GM18517 (cell line): ENCODE measurements at regions not wholly inside any gene's neighbourhood (a gene's known extent, or its start where the extent isn't known, plus 50 kb on each side); places are given as distances from the start of the nearest gene placed in this dataset.

Experiments
- ATAC-seq: cut with Tn5 transposase; IDR thresholded peaks from one replicate; pipeline ENCODE4 v1.9.1; 2021; ENCODE audit warnings: mild to moderate bottlenecking, moderate library complexity; ENCODE audit not compliant: unreplicated experiment

DNA sequence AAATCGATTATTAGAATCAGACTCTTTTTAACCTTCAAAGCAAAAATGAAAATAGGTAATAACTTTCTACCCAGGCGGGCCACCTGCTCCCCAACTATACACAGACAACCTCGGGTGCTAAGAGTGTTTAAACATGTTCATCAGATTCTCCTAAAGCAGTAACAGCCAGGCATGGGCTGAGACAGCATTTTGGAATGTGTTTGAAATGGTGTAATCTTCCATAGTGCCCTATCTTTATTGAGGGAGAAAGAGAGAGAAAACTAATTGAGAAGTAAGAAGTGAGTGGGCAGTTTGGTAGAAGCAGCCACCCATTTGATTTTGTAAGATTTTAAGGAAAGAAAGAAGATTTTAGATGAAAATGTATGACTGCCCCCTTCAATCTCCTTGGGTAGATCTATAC is 196.1 kb upstream of the CTAGE1 start:
- no peak for ATAC-seq

- ATAC-seq: no peak
Observed at GRCh38 chr18:22623513-22623912, 205.8 kb upstream of the CTAGE1 start.

DNA sequence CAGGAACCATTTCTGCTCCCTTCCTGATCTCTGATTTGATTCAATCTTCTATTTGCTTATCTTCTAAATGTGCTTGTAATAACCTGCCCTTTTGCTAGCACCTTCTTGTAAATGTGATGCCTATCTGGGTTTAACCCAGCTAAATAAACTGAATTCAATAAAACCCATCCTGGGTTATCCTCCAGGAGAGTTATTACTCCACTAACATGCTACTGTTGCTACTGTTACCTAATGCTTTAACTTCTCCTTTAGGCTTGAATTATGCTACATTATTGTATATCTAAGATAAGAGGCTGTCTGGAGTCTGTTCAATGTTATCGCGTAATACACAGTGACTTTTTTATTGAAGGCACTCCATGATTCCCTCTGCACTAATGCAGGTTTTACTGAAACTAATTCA is 206.5 kb upstream of the CTAGE1 start:
- no peak for ATAC-seq

DNA sequence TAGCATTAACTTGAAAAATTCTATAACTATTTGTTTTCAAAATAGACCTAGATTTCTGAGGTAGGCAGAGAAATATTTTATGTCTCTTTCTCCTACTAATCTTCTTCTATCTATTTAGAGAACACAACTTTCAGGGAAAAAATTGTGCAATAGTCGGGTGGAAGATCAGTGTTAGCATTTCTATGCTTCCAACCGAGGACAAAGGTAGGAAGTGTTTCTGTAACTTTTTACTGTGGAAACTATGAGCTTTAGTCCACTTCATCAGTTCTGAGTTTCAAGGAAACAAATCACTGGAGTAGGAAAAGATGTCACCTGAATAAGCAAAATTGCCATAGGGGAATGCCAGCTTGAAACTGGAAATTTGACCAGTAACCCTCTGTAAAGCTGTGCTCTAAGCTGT is 207.7 kb upstream of the CTAGE1 start:
- ATAC-seq: no peak

GRCh38 chr18:22626771-22627170 is 209.1 kb upstream of the CTAGE1 start:
- ATAC-seq: no peak

DNA sequence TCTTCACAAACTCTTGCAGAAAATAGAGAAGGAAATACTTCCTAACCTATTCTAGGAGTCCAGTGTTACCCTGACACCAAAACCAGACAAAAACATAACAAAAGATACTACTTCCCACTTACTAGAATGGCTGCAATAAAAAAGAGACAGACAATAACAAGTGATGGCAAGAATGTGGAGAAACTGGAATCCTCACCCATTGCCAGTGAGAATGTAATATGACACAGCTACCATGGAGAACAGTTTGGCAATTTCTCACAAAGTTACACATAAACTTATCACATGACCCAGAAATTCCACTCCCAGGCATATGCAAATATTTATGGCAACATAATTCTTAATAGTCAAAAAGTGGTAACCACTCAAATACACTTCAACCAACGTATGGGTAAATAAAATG is 209.8 kb upstream of the CTAGE1 start:
- no peak for ATAC-seq

GRCh38 chr18:22628795-22629510 is 211.2 kb upstream of the CTAGE1 start:
- ATAC-seq: no peak

GRCh38 chr18:22630980-22631379 is 213.3 kb upstream of the CTAGE1 start:
- ATAC-seq: no peak

DNA sequence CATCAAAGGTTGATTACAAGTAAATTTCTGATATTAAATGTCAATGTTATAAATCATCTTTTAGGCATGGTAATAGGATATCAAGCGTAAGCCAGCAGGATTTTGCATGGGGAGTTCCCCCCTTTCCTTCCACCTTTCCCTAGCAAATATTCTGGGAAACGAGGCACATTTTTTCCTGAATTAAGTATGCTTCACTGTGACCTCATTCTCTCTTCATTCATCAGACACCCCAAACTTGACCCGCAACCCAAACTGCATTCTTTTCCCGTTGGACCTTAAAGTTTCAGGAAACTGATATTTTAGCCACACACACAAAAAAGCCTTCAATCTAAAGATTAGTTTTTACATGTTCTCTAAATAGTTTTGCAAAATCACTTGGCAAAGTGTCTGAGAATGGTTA is 214.5 kb upstream of the CTAGE1 start:
- no peak for ATAC-seq

DNA sequence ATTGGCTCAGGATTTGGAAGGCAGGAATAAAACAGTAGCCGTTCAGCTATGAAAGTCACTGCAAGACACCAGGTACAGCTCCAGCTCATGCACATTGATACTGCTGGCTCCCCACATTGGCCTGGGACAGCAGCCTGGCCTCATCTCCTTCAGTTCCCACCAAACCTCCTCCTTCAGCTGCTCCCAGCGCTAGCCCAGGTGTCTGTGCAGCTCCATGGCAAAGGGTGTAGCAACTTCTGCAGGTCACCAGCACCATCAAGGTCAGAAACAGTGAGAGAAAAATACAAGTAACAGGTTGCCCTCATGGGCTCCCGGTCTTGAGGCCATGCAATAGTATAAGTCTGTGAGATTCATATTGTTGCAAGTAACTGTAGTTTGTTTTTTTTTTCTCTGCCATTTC is 216.7 kb upstream of the CTAGE1 start:
- no peak for ATAC-seq

GRCh38 chr18:22637787-22638186 is 220.1 kb upstream of the CTAGE1 start:
- no peak for ATAC-seq

- no peak for ATAC-seq
Observed at GRCh38 chr18:22639026-22639463, 221.3 kb upstream of the CTAGE1 start.

DNA sequence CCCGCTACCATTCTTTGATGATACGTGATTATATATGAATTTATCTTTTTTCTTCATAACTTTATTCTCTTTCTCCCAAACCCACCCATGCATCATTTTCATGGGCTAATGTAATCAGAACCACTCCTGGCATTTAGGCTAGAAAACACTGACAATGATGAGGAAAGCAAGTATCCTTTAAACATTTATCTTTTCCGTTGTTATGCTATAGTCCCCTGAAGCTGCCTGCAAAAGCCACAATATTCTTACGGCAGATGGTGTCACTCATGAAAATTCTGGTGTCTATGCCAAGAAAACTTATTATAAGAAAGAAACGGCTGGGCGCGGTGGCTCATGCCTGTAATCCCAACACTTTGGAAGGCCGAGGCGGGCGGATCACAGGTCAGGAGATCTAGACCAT is 221.8 kb upstream of the CTAGE1 start:
- ATAC-seq: no peak

- ATAC-seq: no peak
Observed at GRCh38 chr18:22640281-22640842, 222.6 kb upstream of the CTAGE1 start.

DNA sequence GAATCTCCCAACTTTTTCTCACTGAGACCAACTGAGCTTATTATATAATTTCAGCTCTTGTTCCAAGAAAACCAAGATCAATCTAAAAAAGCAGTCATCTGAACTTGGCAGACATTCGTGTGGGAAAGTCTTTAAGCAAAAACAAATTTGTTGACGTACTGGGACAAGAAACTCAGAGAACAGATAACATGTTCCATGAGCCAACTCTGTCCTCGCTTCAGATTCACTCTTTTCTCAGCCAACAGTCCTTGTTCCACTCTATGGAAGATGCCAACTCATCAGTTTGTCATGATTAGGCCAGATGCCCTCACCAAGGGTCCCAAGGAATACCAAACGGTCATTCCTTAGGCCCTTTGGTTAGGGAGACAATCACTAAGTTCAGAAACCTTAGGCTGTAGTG is 224.2 kb upstream of the CTAGE1 start:
- ATAC-seq: no peak

- ATAC-seq: no peak
Observed at GRCh38 chr18:22643731-22644130, 226.0 kb upstream of the CTAGE1 start.

DNA sequence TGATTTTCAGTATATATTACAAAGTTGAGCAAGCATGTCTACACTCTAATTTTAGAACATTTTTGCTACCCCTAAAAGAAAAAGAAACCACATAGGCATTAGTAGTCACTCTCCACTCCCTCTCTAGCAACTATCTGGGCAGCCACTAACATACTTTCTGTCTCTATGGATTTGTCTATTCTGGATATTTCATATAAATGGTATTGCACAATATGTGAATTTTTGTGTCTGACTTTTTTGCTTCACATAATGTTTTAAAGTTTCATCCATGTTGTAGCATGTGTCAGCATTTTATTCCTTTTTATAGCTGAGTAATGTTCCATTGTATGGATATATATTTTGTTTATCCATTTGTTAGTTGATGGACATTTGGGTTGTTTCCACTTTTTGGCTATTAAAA is 232.5 kb upstream of the CTAGE1 start:
- ATAC-seq: no peak

- ATAC-seq: no peak
Observed at GRCh38 chr18:22657619-22658018, 239.9 kb upstream of the CTAGE1 start.

GRCh38 chr18:22658318-22658717 is 240.6 kb upstream of the CTAGE1 start:
- no peak for ATAC-seq

DNA sequence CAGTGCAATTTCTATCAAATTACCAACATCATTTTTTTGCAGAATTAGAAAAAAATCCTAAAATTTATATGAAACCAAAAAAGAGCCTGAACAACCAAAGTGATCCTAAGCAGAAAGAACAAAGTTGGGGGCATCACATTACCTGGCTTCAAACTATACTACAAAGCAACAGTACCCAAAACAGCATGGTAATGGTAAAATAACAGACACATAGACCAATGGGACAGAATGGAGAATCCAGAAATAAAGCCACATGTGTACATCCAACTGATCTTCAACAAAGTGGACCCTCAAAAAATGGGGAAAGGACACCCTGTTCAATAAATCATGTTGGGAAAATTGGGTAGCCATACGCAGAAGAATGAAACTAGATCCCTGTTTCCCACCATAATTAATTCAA is 245.7 kb upstream of the CTAGE1 start:
- ATAC-seq: no peak

DNA sequence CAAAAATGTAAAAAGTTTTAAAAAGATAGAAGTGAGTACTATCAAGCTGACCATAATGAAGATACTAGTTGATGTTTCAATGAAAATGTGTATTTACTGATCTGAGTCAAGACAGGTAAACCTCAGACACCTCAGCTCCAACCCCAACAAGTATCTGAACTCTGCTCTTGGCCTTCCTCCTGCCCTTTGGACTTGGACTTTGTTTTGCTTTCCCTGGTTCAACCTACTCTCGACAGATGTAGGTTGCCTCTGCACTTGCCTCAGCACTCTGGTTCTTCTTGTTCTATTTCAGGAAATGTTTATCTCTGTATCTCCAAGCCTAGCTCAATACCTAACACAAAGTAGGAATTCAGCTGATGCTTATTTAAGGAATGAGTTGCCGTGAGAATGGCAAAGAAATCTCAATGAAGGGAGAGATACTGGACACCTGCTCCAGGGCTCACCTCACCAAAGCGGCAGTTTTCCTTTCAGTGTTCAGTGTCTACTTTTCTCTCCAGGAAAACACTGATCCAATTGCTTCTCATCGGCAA is 248.8 kb upstream of the CTAGE1 start:
- ATAC-seq: no peak

- ATAC-seq: no peak
Observed at GRCh38 chr18:22667156-22667555, 249.4 kb upstream of the CTAGE1 start.
